H9 (cell line): ENCODE measurements at regions not wholly inside any gene's neighbourhood (a gene's known extent, or its start where the extent isn't known, plus 50 kb on each side); places are given as distances from the start of the nearest gene placed in this dataset.

Experiments used
- DNase-seq: peaks from one replicate; pipeline ENCODE4 v3.0.0-alpha.2; 2017
- H2AFZ ChIP-seq: one replicate; pipeline ENCODE4 v1.6.1; 2013; ENCODE audit warnings: mild to moderate bottlenecking, low read length, control low read depth, moderate library complexity
- H2AK5ac ChIP-seq: 2 replicates; pipeline ENCODE4 v1.6.1; 2013; ENCODE audit warnings: low read length, control low read depth, mixed read lengths; ENCODE audit not compliant: insufficient read length
- H2BK120ac ChIP-seq: one replicate; pipeline ENCODE4 v1.6.1; 2013; ENCODE audit warnings: low read depth, mild to moderate bottlenecking, low read length, control low read depth, inconsistent platforms; ENCODE audit not compliant: poor library complexity, severe bottlenecking
- H2BK12ac ChIP-seq: 2 replicates; pipeline ENCODE4 v1.6.1; 2013; ENCODE audit warnings: low read length, control low read depth, mixed read lengths, low read depth; ENCODE audit not compliant: insufficient read length
- H2BK15ac ChIP-seq: 2 replicates; pipeline ENCODE4 v1.6.1; 2013; ENCODE audit warnings: low read depth, low read length, control low read depth
- H2BK20ac ChIP-seq: one replicate; pipeline ENCODE4 v1.6.1; 2013; ENCODE audit warnings: low read depth, mild to moderate bottlenecking, low read length, control low read depth, inconsistent platforms; ENCODE audit not compliant: poor library complexity, severe bottlenecking
- H2BK5ac ChIP-seq: 2 replicates; pipeline ENCODE4 v1.6.1; 2013; ENCODE audit warnings: low read length, control low read depth, mixed read lengths; ENCODE audit not compliant: insufficient read length
- H3K14ac ChIP-seq: 2 replicates; pipeline ENCODE4 v1.6.1; 2013; ENCODE audit warnings: low read length, control low read depth; ENCODE audit not compliant: insufficient read depth
- H3K18ac ChIP-seq: 2 replicates; pipeline ENCODE4 v1.6.1; 2013; ENCODE audit warnings: low read depth, mild to moderate bottlenecking, mixed read lengths, low read length, control low read depth; ENCODE audit not compliant: insufficient read length
- H3K23ac ChIP-seq: 2 replicates; pipeline ENCODE4 v1.6.1; 2013; ENCODE audit warnings: low read length, control low read depth, mixed read lengths, low read depth; ENCODE audit not compliant: insufficient read length
- H3K23me2 ChIP-seq: 2 replicates; pipeline ENCODE4 v1.6.1; 2013; ENCODE audit warnings: low read depth, mild to moderate bottlenecking, mixed read lengths, low read length, control low read depth; ENCODE audit not compliant: insufficient read length, poor library complexity, severe bottlenecking
- H3K27ac ChIP-seq: 2 replicates; pipeline ENCODE4 v1.5.1; 2013; ENCODE audit warnings: low read length, control low read depth, mixed read lengths, low read depth; ENCODE audit not compliant: insufficient read length
- H3K27me3 ChIP-seq: 2 replicates; pipeline ENCODE4 v1.6.1; 2013; ENCODE audit warnings: low read length, control low read depth, inconsistent platforms; ENCODE audit not compliant: insufficient read depth
- H3K4ac ChIP-seq: 2 replicates; pipeline ENCODE4 v1.6.1; 2013; ENCODE audit warnings: low read depth, mild to moderate bottlenecking, control low read depth, inconsistent platforms, low read length, moderate library complexity
- H3K4me1 ChIP-seq: 2 replicates; pipeline ENCODE4 v1.6.1; 2013; ENCODE audit warnings: low read length, control low read depth, inconsistent platforms; ENCODE audit not compliant: insufficient read depth
- H3K4me2 ChIP-seq: 2 replicates; pipeline ENCODE4 v1.6.1; 2013; ENCODE audit warnings: low read length, control low read depth, mixed read lengths; ENCODE audit not compliant: insufficient read length, insufficient read depth
- H3K56ac ChIP-seq: 2 replicates; pipeline ENCODE4 v1.6.1; 2013; ENCODE audit warnings: low read depth, mild to moderate bottlenecking, mixed read lengths, low read length, control low read depth; ENCODE audit not compliant: insufficient read length
- H3K79me1 ChIP-seq: 2 replicates; pipeline ENCODE4 v1.6.1; 2013; ENCODE audit warnings: low read depth, mild to moderate bottlenecking, moderate library complexity, low read length, control low read depth, inconsistent platforms; ENCODE audit not compliant: insufficient read depth, poor library complexity, severe bottlenecking
- H3K79me2 ChIP-seq: 2 replicates; pipeline ENCODE4 v1.6.1; 2013; ENCODE audit warnings: low read length, control low read depth, inconsistent platforms; ENCODE audit not compliant: insufficient read depth
- H3K9ac ChIP-seq: 2 replicates; pipeline ENCODE4 v1.6.1; 2013; ENCODE audit warnings: low read length, control low read depth, mixed read lengths; ENCODE audit not compliant: insufficient read length; ENCODE audit errors: extremely low read depth
- H3K9me3 ChIP-seq: one replicate; pipeline ENCODE4 v1.6.1; 2013; ENCODE audit warnings: low read depth, low read length, inconsistent platforms; ENCODE audit not compliant: control insufficient read depth
- H3T11ph ChIP-seq: one replicate; pipeline ENCODE4 v1.6.1; 2013; ENCODE audit warnings: mild to moderate bottlenecking, low read length, control low read depth, inconsistent platforms
- H4K20me1 ChIP-seq: one replicate; pipeline ENCODE4 v1.6.1; 2013; ENCODE audit not compliant: control insufficient read depth, insufficient read length, insufficient read depth
- H4K5ac ChIP-seq: 2 replicates; pipeline ENCODE4 v1.6.1; 2013; ENCODE audit warnings: low read depth, mild to moderate bottlenecking, mixed read lengths, low read length, control low read depth; ENCODE audit not compliant: insufficient read length
- H4K8ac ChIP-seq: replicated peaks from 2 replicates; pipeline ENCODE4 v1.6.1; 2013; ENCODE audit warnings: low read length, control low read depth, mixed read lengths, low read depth; ENCODE audit not compliant: insufficient read length
- H4K91ac ChIP-seq: 2 replicates; pipeline ENCODE4 v1.6.1; 2013; ENCODE audit warnings: low read depth, mild to moderate bottlenecking, moderate library complexity, mixed read lengths, low read length, control low read depth; ENCODE audit not compliant: insufficient read length
- H3K27ac Mint-ChIP-seq, 3 experiments: 2 replicates in 2 of 3; 3 replicates in 1 of 3; pipeline ENCODE4 v1.8.0; 2020 to 2021; ENCODE audit warnings: mixed read lengths in 3 of 3, mild to moderate bottlenecking in 1 of 3, moderate library complexity in 1 of 3
- H3K27me3 Mint-ChIP-seq: 2 replicates; pipeline ENCODE4 v1.8.0; 2021; ENCODE audit warnings: low read depth, mild to moderate bottlenecking, moderate library complexity, mixed read lengths
- H3K36me3 Mint-ChIP-seq, 3 experiments: 2 replicates in 2 of 3; 3 replicates in 1 of 3; pipeline ENCODE4 v1.8.0; 2020 to 2021; ENCODE audit warnings: low read depth in 3 of 3, mixed read lengths in 3 of 3; ENCODE audit not compliant: insufficient read depth in 1 of 3
- H3K4me1 Mint-ChIP-seq, 2 experiments: 2 replicates each; pipeline ENCODE4 v1.8.0; 2020; ENCODE audit warnings: mixed read lengths in 2 of 2
- H3K4me3 Mint-ChIP-seq, 2 experiments: 2 replicates in 1 of 2; 3 replicates in 1 of 2; pipeline ENCODE4 v1.8.0; 2020 to 2021; ENCODE audit warnings: mild to moderate bottlenecking in 2 of 2, mixed read lengths in 2 of 2, moderate library complexity in 1 of 2
- H3K9me3 Mint-ChIP-seq, 2 experiments: 2 replicates in 1 of 2; 3 replicates in 1 of 2; pipeline ENCODE4 v1.8.0; 2020; ENCODE audit warnings: mild to moderate bottlenecking in 2 of 2, mixed read lengths in 2 of 2, moderate library complexity in 1 of 2
- WGBS: extraction: QIAGEN DNeasy Blood & Tissue Kit; methylation state at CpG from one replicate; pipeline ENCODE4 v1.1.7; 2013; ENCODE audit warnings: missing lambda C conversion rate, low lambda C conversion rate, mixed read lengths; ENCODE audit not compliant: insufficient read length; ENCODE audit errors: extremely low coverage; 5-methylcytosine and 5-hydroxymethylcytosine counted together
- TF ChIP-seq, protein P1 (sequence below): fragments of 200-600 bp; sonication (generic); conservative IDR thresholded peaks from 3 replicates; pipeline ENCODE4 v1.8.0; 2021; ENCODE audit warnings: antibody characterized with exemption, mild to moderate bottlenecking

DNA sequence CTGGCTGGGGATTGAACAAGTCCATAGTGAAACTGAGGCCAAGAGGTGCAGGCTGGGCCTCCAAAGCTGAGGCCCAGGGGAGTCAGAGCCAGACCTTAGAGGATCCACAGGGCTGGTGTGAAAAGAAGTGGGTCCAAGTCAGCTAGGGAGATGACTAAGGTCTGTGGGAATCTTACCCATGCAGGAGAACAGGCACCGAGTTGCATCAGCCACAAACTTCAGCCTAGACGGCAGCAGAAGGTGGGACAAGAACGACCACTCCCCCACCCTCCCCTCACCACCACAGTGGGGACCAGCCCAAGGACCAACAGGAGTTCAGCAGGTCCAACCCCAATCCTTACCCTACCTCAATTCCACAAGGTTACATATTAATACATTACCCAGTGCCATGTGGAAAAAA, 282.3 kb downstream of the TTLL7 start:
- H3K4ac ChIP-seq, result no peak overlapping the region
- H3K79me2 ChIP-seq, result no peaks in the 10 kb centered on the region
- H3K23ac ChIP-seq, result no peak overlapping the region
- no peaks in the 10 kb centered on the region for H4K20me1 ChIP-seq
- no peak overlapping the region for H2BK20ac ChIP-seq
- H3K4me1 ChIP-seq, result no peaks in the 10 kb centered on the region
- no peak overlapping the region for H2AK5ac ChIP-seq
- TF ChIP-seq, protein P1, sequence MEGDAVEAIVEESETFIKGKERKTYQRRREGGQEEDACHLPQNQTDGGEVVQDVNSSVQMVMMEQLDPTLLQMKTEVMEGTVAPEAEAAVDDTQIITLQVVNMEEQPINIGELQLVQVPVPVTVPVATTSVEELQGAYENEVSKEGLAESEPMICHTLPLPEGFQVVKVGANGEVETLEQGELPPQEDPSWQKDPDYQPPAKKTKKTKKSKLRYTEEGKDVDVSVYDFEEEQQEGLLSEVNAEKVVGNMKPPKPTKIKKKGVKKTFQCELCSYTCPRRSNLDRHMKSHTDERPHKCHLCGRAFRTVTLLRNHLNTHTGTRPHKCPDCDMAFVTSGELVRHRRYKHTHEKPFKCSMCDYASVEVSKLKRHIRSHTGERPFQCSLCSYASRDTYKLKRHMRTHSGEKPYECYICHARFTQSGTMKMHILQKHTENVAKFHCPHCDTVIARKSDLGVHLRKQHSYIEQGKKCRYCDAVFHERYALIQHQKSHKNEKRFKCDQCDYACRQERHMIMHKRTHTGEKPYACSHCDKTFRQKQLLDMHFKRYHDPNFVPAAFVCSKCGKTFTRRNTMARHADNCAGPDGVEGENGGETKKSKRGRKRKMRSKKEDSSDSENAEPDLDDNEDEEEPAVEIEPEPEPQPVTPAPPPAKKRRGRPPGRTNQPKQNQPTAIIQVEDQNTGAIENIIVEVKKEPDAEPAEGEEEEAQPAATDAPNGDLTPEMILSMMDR, result no peak
- no peaks in the 10 kb centered on the region for H3K9me3 ChIP-seq
- H3K27ac ChIP-seq, result no peak overlapping the region
- Mint-ChIP-seq H3K4me3 (no peak overlapping the region), H3K27ac (peak overlapping the region in 1 of 3 experiments; percentile 75; a peak in 3 of 7 replicates), H3K27me3 (no peaks in the 10 kb centered on the region), H3K36me3 (no peaks in the 10 kb centered on the region; a peak in 1 of 7 replicates), H3K9me3 (0 out of 5 replicates have a peak, but pooled peaks cover 0 to 2% of the 10 kb centered on the region in 2 experiments), H3K4me1 (no peaks in the 10 kb centered on the region)
- no peak for DNase-seq
- WGBS, result no CpG with 5 or more reads among the region's 3 CpGs
- H3K27me3 ChIP-seq, result no peaks in the 10 kb centered on the region
- H3K56ac ChIP-seq, result no peak overlapping the region
- no peak overlapping the region for H2BK5ac ChIP-seq
- H2BK120ac ChIP-seq, result no peak overlapping the region
- no peak overlapping the region for H3K4me2 ChIP-seq
- no peak overlapping the region for H4K8ac ChIP-seq
- no peak overlapping the region for H4K5ac ChIP-seq
- H2BK15ac ChIP-seq, result no peak overlapping the region
- no peak overlapping the region for H3K18ac ChIP-seq
- H2BK12ac ChIP-seq, result no peak overlapping the region
- H3K14ac ChIP-seq, result no peak overlapping the region
- no peaks in the 10 kb centered on the region for H3K23me2 ChIP-seq
- H4K91ac ChIP-seq, result no peak overlapping the region
- no peak overlapping the region for H3K9ac ChIP-seq
- H3T11ph ChIP-seq, result no peak overlapping the region
- H2AFZ ChIP-seq, result no peak overlapping the region
- no peaks in the 10 kb centered on the region for H3K79me1 ChIP-seq
